ENCODE measurements at regions not wholly inside any gene's neighbourhood (a gene's known extent, or its start where the extent isn't known, plus 50 kb on each side); places are given as distances from the start of the nearest gene placed in this dataset.

GRCh38 chr22:44362249-44363012, 49.7 kb upstream of the SHISAL1 start:
- TF ChIP-seq EP300 (IDR thresholded peaks at IDR 0.05), result no peak
- no peak for TF ChIP-seq RAD21 (conservative IDR thresholded peaks at IDR 0.05 in 1 of 2, IDR thresholded peaks at IDR 0.05 in 1 of 2)
- TF ChIP-seq REST (IDR thresholded peaks at IDR 0.05), result no peak
- TF ChIP-seq CTCF (IDR thresholded peaks at IDR 0.05), result no peak
- no peak for TF ChIP-seq PBX3 (IDR thresholded peaks at IDR 0.05)
- no peak for TF ChIP-seq USF2 (IDR thresholded peaks at IDR 0.05)
- TF ChIP-seq SMC3 (IDR thresholded peaks at IDR 0.05), result no peak
